ENCODE measurements at regions not wholly inside any gene's neighbourhood (a gene's known extent, or its start where the extent isn't known, plus 50 kb on each side); places are given as distances from the start of the nearest gene placed in this dataset.

- CTCF ChIA-PET: no interaction called here
- no peak overlapping the region for H3K4me3 Mint-ChIP-seq (ENCODE audit: unreplicated experiment)
- no peaks in the 10 kb centered on the region for H3K9me3 Mint-ChIP-seq (ENCODE audit: unreplicated experiment)
- BruUV-seq (replicated peaks): no TSS peak
- H3K27me3 Mint-ChIP-seq (ENCODE audit: insufficient read depth, unreplicated experiment): no peaks in the 10 kb centered on the region
- intact Hi-C loops (cut with micrococcal nuclease): no loop called here
- no peaks in the 10 kb centered on the region for H3K36me3 Mint-ChIP-seq (ENCODE audit: insufficient read depth, unreplicated experiment)
- POLR2A ChIA-PET: no interaction called here
- TF ChIP-seq CTCF (IDR thresholded peaks at IDR 0.05; ENCODE audit: unreplicated experiment): no peak
- no peak overlapping the region for H3K27ac Mint-ChIP-seq (ENCODE audit: low read depth, unreplicated experiment)
- DNase-seq (ENCODE audit: unreplicated experiment): no peak
- peaks cover 5% of the 10 kb centered on the region for H3K4me1 Mint-ChIP-seq (ENCODE audit: insufficient read depth, unreplicated experiment)
Observed at GRCh38 chr10:2279711-2280110, 542.4 kb upstream of the ADARB2 start.

- POLR2A ChIA-PET: no interaction called here
- no peaks in the 10 kb centered on the region for H3K9me3 Mint-ChIP-seq (ENCODE audit: unreplicated experiment)
- CTCF ChIA-PET: no interaction called here
- no peak for TF ChIP-seq CTCF (IDR thresholded peaks at IDR 0.05; ENCODE audit: unreplicated experiment)
- intact Hi-C loops (cut with micrococcal nuclease): no loop called here
- peaks cover 1% of the 10 kb centered on the region for H3K4me1 Mint-ChIP-seq (ENCODE audit: insufficient read depth, unreplicated experiment)
- no peak for DNase-seq (ENCODE audit: unreplicated experiment)
- no peak overlapping the region for H3K4me3 Mint-ChIP-seq (ENCODE audit: unreplicated experiment)
- no peaks in the 10 kb centered on the region for H3K36me3 Mint-ChIP-seq (ENCODE audit: insufficient read depth, unreplicated experiment)
- no peaks in the 10 kb centered on the region for H3K27me3 Mint-ChIP-seq (ENCODE audit: insufficient read depth, unreplicated experiment)
- no TSS peak for BruUV-seq (replicated peaks)
- H3K27ac Mint-ChIP-seq (ENCODE audit: low read depth, unreplicated experiment): no peak overlapping the region
Observed at GRCh38 chr10:2278363-2278762, 541.0 kb upstream of the ADARB2 start.

- no TSS peak for BruUV-seq (replicated peaks)
- H3K27ac Mint-ChIP-seq (ENCODE audit: low read depth, unreplicated experiment): no peak overlapping the region
- DNase-seq (ENCODE audit: unreplicated experiment): no peak
- intact Hi-C loops (cut with micrococcal nuclease): no loop called here
- no peaks in the 10 kb centered on the region for H3K36me3 Mint-ChIP-seq (ENCODE audit: insufficient read depth, unreplicated experiment)
- H3K27me3 Mint-ChIP-seq (ENCODE audit: insufficient read depth, unreplicated experiment): no peaks in the 10 kb centered on the region
- no peak overlapping the region for H3K4me3 Mint-ChIP-seq (ENCODE audit: unreplicated experiment)
- CTCF ChIA-PET: no interaction called here
- peaks cover 16% of the 10 kb centered on the region for H3K9me3 Mint-ChIP-seq (ENCODE audit: unreplicated experiment)
- no peaks in the 10 kb centered on the region for H3K4me1 Mint-ChIP-seq (ENCODE audit: insufficient read depth, unreplicated experiment)
- POLR2A ChIA-PET: interaction anchor here (0.5 kb wide), 1 partner anchor 135 kb away, joined by 4 read pairs; no protein-coding TSS in a partner anchor
- no peak for TF ChIP-seq CTCF (IDR thresholded peaks at IDR 0.05; ENCODE audit: unreplicated experiment)
Observed at GRCh38 chr10:2263561-2263960, 526.2 kb upstream of the ADARB2 start.

GRCh38 chr10:2262878-2263277, 525.6 kb upstream of the ADARB2 start:
- Mint-ChIP-seq H3K27ac (ENCODE audit: low read depth, unreplicated experiment) (no peak overlapping the region), H3K36me3 (ENCODE audit: insufficient read depth, unreplicated experiment) (no peaks in the 10 kb centered on the region), H3K4me1 (ENCODE audit: insufficient read depth, unreplicated experiment) (no peaks in the 10 kb centered on the region), H3K9me3 (ENCODE audit: unreplicated experiment) (peaks cover 9% of the 10 kb centered on the region), H3K27me3 (ENCODE audit: insufficient read depth, unreplicated experiment) (no peaks in the 10 kb centered on the region), H3K4me3 (ENCODE audit: unreplicated experiment) (no peak overlapping the region)
- POLR2A ChIA-PET: interaction anchor here (0.7 kb wide), 1 partner anchor 11 kb away, joined by 4 read pairs; no protein-coding TSS in a partner anchor
- no TSS peak for BruUV-seq (replicated peaks)
- no peak for DNase-seq (ENCODE audit: unreplicated experiment)
- CTCF ChIA-PET: no interaction called here
- intact Hi-C loops (cut with micrococcal nuclease): no loop called here
- no peak for TF ChIP-seq CTCF (IDR thresholded peaks at IDR 0.05; ENCODE audit: unreplicated experiment)

Data from MCF 10A (cell line).